ENCODE measurements at regions not wholly inside any gene's neighbourhood (a gene's known extent, or its start where the extent isn't known, plus 50 kb on each side); places are given as distances from the start of the nearest gene placed in this dataset.
"Not testable (repeated sequence)": the region's sequence is repeated elsewhere in the genome, so short reads cannot be mapped to it uniquely, and the experiment has no call there.

GRCh38 chr20:1735417-1736089 lies 78.0 kb upstream of the SIRPG start:
- H3K36me3 ChIP-seq (ENCODE audit: low read length): no peaks in the 10 kb centered on the region
- no peaks in the 10 kb centered on the region for H3K79me2 ChIP-seq (ENCODE audit: insufficient read depth, low read length)
- H2AFZ ChIP-seq (ENCODE audit: low read depth, low read length, severe bottlenecking): no peak overlapping the region
- H4K20me1 ChIP-seq (ENCODE audit: low read depth, low read length): no peaks in the 10 kb centered on the region
- H3K4me3 ChIP-seq (ENCODE audit: insufficient read depth, low read length, poor library complexity, severe bottlenecking): no peak overlapping the region
- no peaks in the 10 kb centered on the region for H3K9me3 ChIP-seq (ENCODE audit: insufficient read depth, low read length)
- H3K27me3 ChIP-seq (ENCODE audit: low read length): no peaks in the 10 kb centered on the region
- H3K9ac ChIP-seq (ENCODE audit: low read length): no peak overlapping the region
- no peak overlapping the region for H3K27ac ChIP-seq (ENCODE audit: low read depth, low read length)
- H3K9me2 ChIP-seq (replicated peaks; ENCODE audit: insufficient read depth, low read length): no peaks in the 10 kb centered on the region
- TF ChIP-seq, protein P1, sequence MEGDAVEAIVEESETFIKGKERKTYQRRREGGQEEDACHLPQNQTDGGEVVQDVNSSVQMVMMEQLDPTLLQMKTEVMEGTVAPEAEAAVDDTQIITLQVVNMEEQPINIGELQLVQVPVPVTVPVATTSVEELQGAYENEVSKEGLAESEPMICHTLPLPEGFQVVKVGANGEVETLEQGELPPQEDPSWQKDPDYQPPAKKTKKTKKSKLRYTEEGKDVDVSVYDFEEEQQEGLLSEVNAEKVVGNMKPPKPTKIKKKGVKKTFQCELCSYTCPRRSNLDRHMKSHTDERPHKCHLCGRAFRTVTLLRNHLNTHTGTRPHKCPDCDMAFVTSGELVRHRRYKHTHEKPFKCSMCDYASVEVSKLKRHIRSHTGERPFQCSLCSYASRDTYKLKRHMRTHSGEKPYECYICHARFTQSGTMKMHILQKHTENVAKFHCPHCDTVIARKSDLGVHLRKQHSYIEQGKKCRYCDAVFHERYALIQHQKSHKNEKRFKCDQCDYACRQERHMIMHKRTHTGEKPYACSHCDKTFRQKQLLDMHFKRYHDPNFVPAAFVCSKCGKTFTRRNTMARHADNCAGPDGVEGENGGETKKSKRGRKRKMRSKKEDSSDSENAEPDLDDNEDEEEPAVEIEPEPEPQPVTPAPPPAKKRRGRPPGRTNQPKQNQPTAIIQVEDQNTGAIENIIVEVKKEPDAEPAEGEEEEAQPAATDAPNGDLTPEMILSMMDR (IDR thresholded peaks at IDR 0.05; ENCODE audit: insufficient read depth, low read length, poor library complexity, severe bottlenecking): no peak
- no peak for TF ChIP-seq EZH2phosphoT487 (conservative IDR thresholded peaks at IDR 0.05; ENCODE audit: low read length)
- H3F3A ChIP-seq (ENCODE audit: insufficient read depth): no peaks in the 10 kb centered on the region
- no peak overlapping the region for H3K4me2 ChIP-seq (ENCODE audit: low read depth, low read length, poor library complexity, severe bottlenecking)

DNA sequence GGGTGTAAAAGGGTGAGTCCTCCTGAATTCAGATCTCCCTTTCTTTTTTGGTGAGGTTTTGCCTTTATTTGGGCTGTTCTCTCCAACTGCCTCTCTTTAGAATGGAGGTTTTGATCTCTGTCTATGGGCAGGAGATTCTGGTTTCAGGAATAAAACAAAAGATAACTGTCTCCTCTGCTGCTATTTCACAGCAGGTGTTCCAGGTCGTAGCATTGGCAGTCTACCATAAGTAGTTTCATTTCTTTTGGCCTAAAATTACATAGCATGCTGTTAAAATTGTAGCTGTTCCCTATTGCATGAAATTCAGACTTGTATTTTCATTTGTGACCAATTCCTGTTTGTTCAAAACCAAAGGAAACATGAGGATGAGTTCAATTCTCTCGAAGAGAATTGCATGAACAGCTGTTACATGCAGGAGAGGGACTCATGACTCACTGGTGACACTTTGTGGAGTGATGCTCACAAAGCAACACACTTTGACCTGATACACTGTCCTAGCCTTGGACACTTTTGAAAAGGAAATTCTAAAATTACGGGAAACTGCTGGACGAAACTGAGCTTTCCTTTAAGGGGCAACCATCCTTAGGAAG lies 76.8 kb upstream of the SIRPG start:
- Histone ChIP-seq H3K27me3 (ENCODE audit: low read length) (no peaks in the 10 kb centered on the region), H2AFZ (ENCODE audit: low read depth, low read length, severe bottlenecking) (no peak overlapping the region), H3K4me3 (ENCODE audit: insufficient read depth, low read length, poor library complexity, severe bottlenecking) (no peak overlapping the region), H3F3A (ENCODE audit: insufficient read depth) (no peaks in the 10 kb centered on the region), H3K9me2 (replicated peaks; ENCODE audit: insufficient read depth, low read length) (no peaks in the 10 kb centered on the region), H4K20me1 (ENCODE audit: low read depth, low read length) (no peaks in the 10 kb centered on the region), H3K9ac (ENCODE audit: low read length) (no peak overlapping the region), H3K79me2 (ENCODE audit: insufficient read depth, low read length) (no peaks in the 10 kb centered on the region), H3K27ac (ENCODE audit: low read depth, low read length) (no peak overlapping the region), H3K9me3 (ENCODE audit: insufficient read depth, low read length) (no peaks in the 10 kb centered on the region), H3K36me3 (ENCODE audit: low read length) (no peaks in the 10 kb centered on the region), H3K4me2 (ENCODE audit: low read depth, low read length, poor library complexity, severe bottlenecking) (no peak overlapping the region)
- TF ChIP-seq, protein P1 (IDR thresholded peaks at IDR 0.05; ENCODE audit: insufficient read depth, low read length, poor library complexity, severe bottlenecking): no peak
- TF ChIP-seq EZH2phosphoT487 (conservative IDR thresholded peaks at IDR 0.05; ENCODE audit: low read length): no peak

DNA sequence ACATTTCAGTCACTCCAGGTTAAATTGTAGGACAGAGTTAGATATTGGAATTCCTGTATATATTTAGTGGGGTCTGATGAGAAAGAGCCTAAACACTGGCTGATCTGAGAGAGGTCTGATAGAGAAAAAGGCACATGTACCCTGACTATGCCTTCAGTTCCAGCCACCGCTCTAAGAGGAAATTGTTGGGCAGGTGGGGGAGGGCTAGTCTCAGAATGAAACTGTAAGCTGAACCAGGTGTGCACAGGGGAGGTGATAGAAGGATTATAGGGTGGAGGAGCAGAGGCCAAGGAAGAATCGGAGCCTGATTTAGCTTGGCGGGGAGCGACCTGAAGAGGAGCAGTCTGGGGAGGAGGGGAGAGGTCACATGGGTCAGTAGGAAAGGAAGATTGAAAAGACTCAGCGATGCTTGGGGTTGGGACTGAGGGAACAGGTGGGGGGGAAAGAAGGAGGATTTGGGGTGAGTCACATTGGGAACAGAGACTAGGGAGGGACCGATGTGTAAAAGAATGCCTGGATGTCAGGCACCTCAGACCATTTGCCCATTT lies 74.3 kb upstream of the SIRPG start:
- H2AFZ ChIP-seq (ENCODE audit: low read depth, low read length, severe bottlenecking); H3K36me3 ChIP-seq (ENCODE audit: low read length); H3K9ac ChIP-seq (ENCODE audit: low read length); H4K20me1 ChIP-seq (ENCODE audit: low read depth, low read length); H3K9me2 ChIP-seq (replicated peaks; ENCODE audit: insufficient read depth, low read length); H3K9me3 ChIP-seq (ENCODE audit: insufficient read depth, low read length); H3K79me2 ChIP-seq (ENCODE audit: insufficient read depth, low read length); H3K4me2 ChIP-seq (ENCODE audit: low read depth, low read length, poor library complexity, severe bottlenecking); H3K27ac ChIP-seq (ENCODE audit: low read depth, low read length); H3K27me3 ChIP-seq (ENCODE audit: low read length); H3F3A ChIP-seq (ENCODE audit: insufficient read depth); H3K4me3 ChIP-seq (ENCODE audit: insufficient read depth, low read length, poor library complexity, severe bottlenecking): not testable (repeated sequence)

DNA sequence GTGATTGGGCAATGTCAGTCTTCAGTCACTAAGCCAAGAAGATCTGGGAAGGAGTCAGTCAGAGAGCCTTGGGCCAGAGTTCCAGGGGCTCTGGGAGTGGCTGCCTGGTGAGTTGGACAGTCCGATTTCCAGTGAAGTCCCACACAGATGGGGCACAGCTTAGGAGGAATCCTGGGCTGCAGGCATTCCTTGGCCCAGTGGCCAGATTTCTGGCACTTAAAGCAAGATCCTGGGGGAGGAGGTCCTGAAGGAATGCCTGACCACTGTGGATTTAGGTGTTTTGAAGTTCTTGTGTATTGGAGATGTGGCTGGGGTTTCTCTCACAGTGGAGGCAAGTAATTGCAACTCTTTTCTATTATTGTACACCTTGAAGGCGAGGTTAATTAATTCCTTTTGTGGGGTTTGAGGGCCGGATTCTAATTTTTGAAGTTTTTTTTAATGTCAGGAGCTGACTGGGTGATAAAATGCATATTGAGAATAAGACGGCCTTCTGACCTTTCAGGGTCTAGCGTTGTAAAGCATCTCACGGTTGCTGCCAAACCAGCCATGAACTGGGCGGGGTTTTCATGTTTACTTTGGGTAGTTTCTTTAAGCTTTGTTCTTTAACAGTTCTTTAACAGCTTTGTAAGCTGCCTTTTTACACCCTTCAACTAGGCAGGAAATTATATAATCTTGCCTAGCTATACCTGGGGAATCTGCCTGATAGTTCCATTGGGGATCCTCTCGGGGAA lies 73.6 kb upstream of the SIRPG start:
- not testable (repeated sequence) for H3K79me2 ChIP-seq (ENCODE audit: insufficient read depth, low read length); H3K4me3 ChIP-seq (ENCODE audit: insufficient read depth, low read length, poor library complexity, severe bottlenecking); H3K27ac ChIP-seq (ENCODE audit: low read depth, low read length); H4K20me1 ChIP-seq (ENCODE audit: low read depth, low read length); H3K36me3 ChIP-seq (ENCODE audit: low read length); H2AFZ ChIP-seq (ENCODE audit: low read depth, low read length, severe bottlenecking); H3K9me2 ChIP-seq (replicated peaks; ENCODE audit: insufficient read depth, low read length); H3F3A ChIP-seq (ENCODE audit: insufficient read depth); H3K4me2 ChIP-seq (ENCODE audit: low read depth, low read length, poor library complexity, severe bottlenecking); H3K9me3 ChIP-seq (ENCODE audit: insufficient read depth, low read length); H3K27me3 ChIP-seq (ENCODE audit: low read length); H3K9ac ChIP-seq (ENCODE audit: low read length)

GRCh38 chr20:1727303-1727702 lies 69.7 kb upstream of the SIRPG start:
- H3K9me3 ChIP-seq (ENCODE audit: insufficient read depth, low read length); H3K27ac ChIP-seq (ENCODE audit: low read depth, low read length); H3K4me3 ChIP-seq (ENCODE audit: insufficient read depth, low read length, poor library complexity, severe bottlenecking); H4K20me1 ChIP-seq (ENCODE audit: low read depth, low read length); H3K79me2 ChIP-seq (ENCODE audit: insufficient read depth, low read length); H3K9me2 ChIP-seq (replicated peaks; ENCODE audit: insufficient read depth, low read length); H2AFZ ChIP-seq (ENCODE audit: low read depth, low read length, severe bottlenecking); H3K9ac ChIP-seq (ENCODE audit: low read length); H3K27me3 ChIP-seq (ENCODE audit: low read length); H3K36me3 ChIP-seq (ENCODE audit: low read length); H3F3A ChIP-seq (ENCODE audit: insufficient read depth); H3K4me2 ChIP-seq (ENCODE audit: low read depth, low read length, poor library complexity, severe bottlenecking): not testable (repeated sequence)
